ENCODE measurements at regions not wholly inside any gene's neighbourhood (a gene's known extent, or its start where the extent isn't known, plus 50 kb on each side); places are given as distances from the start of the nearest gene placed in this dataset.

DNA sequence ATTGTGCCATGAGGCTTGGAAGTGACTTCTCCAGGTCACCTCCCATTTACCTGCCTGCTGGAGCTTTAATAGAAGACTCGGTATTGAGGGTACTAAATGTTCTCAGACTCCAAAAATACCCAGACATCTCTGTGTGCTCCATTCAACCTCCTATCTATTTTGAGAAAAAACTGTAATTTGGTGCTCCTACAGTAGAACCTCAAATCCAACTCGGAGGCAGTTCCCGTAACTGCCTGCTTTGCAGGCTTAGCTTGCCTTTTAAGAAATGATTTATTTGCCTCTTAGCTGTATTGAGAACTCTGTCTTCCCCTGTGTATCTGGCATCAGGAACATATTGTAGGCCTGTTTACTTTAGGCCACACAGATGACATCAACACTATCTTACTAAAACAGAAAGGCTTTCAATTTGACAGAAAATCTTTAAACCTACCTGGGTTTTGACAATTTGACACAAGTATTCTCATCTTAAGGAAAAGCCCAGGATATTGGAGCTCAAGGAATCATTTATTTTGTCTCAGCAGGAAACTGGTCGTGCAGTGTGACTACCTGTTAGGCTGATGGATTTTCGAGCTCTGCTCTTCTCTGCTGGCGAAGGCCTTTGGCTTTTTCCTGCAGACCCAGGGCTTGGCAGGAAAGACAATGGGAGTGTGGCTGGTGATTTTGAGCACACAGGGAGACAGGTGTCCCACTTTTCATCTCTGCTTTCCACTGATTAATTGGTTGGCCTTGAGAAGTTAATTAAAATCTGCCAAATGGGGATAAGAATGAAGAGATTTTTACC, 314.8 kb downstream of the SNAPC1 start:
- no peaks in the 10 kb centered on the region for H3K36me3 ChIP-seq (ENCODE audit: low read depth, missing control alignments)
- no peaks in the 10 kb centered on the region for H3K4me1 ChIP-seq
- no peak for DNase-seq
- intact Hi-C loops (cut with DNase I; ENCODE audit: low total_unique reads), result no loop called here
- no peak overlapping the region for H3K4me3 ChIP-seq
- H3K27me3 ChIP-seq, result no peaks in the 10 kb centered on the region
- WGBS, 2 donors, result 71 to 76% methylated on average over 6 of the region's 6 CpGs
- H3K9me3 ChIP-seq, result no peaks in the 10 kb centered on the region
- TF ChIP-seq, protein P1, sequence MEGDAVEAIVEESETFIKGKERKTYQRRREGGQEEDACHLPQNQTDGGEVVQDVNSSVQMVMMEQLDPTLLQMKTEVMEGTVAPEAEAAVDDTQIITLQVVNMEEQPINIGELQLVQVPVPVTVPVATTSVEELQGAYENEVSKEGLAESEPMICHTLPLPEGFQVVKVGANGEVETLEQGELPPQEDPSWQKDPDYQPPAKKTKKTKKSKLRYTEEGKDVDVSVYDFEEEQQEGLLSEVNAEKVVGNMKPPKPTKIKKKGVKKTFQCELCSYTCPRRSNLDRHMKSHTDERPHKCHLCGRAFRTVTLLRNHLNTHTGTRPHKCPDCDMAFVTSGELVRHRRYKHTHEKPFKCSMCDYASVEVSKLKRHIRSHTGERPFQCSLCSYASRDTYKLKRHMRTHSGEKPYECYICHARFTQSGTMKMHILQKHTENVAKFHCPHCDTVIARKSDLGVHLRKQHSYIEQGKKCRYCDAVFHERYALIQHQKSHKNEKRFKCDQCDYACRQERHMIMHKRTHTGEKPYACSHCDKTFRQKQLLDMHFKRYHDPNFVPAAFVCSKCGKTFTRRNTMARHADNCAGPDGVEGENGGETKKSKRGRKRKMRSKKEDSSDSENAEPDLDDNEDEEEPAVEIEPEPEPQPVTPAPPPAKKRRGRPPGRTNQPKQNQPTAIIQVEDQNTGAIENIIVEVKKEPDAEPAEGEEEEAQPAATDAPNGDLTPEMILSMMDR (IDR thresholded peaks at IDR 0.05), result no peak
- TF ChIP-seq POLR2A (IDR thresholded peaks at IDR 0.05), result no peak
- no peak overlapping the region for H3K27ac ChIP-seq

DNA sequence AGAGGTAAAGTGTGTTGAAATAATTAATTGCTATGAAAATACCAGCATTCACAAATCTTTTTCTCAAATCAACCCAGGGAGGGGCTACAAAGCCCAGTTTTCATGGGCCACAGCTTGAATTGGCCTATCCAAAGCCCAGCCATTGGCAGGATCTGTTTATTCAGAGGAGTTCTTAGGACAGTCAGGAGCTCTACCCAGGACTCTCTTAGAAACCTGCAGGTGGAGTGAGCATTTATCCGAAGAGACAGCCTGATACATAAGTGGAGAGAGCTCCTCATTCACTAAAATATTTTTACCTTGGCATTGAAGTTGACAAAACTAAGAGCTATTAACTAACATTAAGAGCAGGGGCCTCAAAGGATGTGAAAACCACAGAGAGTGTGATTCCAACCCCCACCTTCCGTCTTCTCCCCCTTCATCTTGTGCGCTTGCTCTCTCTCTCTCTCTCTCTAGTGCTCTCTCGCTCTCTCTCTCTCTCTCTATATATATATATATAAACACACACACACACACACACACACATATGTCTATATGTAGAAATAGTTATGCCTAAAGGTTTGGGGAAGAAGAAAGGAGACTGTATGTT, 315.5 kb downstream of the SNAPC1 start:
- Histone ChIP-seq H3K9me3 (no peaks in the 10 kb centered on the region), H3K4me1 (no peaks in the 10 kb centered on the region), H3K4me3 (no peak overlapping the region), H3K27me3 (no peaks in the 10 kb centered on the region), H3K27ac (no peak overlapping the region), H3K36me3 (ENCODE audit: low read depth, missing control alignments) (no peaks in the 10 kb centered on the region)
- DNase-seq, result no peak
- TF ChIP-seq, protein P1 (IDR thresholded peaks at IDR 0.05), result no peak
- no peak for TF ChIP-seq POLR2A (IDR thresholded peaks at IDR 0.05)
- intact Hi-C loops (cut with DNase I; ENCODE audit: low total_unique reads), result no loop called here
- 85 to 90% methylated on average over 4 of the region's 4 CpGs for WGBS, 2 donors

DNA sequence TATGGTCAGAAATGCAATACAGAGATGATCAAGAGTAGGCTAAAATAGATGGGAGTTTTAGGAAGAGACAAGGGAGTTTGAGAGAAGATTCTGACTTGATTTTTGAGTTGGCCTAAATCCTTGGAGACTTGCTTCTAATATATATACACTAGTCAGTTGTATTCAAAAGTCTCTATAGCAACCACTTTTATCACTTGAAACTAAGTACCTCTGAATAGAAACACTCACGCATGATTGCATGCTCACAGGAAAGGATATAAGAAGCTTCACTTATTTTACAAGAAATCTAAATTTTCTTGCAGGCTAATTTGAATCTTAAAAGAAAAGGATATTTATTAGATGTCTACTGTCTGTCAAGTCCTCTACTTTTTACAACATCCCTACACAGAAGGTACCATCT, 316.8 kb downstream of the SNAPC1 start:
- Histone ChIP-seq H3K27ac (no peak overlapping the region), H3K4me3 (no peak overlapping the region), H3K27me3 (no peaks in the 10 kb centered on the region), H3K9me3 (no peaks in the 10 kb centered on the region), H3K36me3 (ENCODE audit: low read depth, missing control alignments) (no peaks in the 10 kb centered on the region), H3K4me1 (no peaks in the 10 kb centered on the region)
- intact Hi-C loops (cut with DNase I; ENCODE audit: low total_unique reads), result no loop called here
- 89 to 93% methylated on average over 1 of the region's 1 CpG for WGBS, 2 donors
- TF ChIP-seq, protein P1 (IDR thresholded peaks at IDR 0.05), result no peak
- TF ChIP-seq POLR2A (IDR thresholded peaks at IDR 0.05), result no peak
- no peak for DNase-seq

DNA sequence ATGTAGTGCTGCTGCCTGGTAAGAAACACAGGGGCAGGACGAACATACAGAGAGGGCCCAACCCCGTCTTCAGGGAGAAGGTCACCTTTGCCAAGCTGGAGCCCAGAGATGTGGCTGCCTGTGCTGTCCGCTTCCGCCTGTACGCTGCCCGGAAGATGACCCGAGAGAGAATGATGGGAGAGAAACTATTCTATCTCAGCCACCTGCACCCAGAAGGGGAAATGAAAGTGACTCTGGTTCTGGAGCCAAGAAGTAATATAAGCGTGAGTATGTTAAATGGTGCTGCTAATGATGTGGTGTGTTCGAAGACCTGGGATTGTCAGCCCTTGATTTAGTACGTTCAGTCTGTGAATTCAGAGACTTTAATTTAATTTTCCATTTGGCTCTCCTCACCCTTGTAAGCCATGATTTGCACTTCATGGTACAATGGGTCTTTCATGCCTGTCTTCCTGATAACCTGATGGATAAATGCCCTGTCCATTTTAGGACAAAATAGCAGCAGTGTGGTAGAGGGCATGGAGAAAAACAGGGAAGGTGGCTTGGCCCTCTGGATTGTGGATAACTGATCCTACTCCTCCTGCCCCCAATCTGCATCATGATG, 318.9 kb downstream of the SNAPC1 start:
- Histone ChIP-seq H3K4me3 (no peak overlapping the region), H3K36me3 (ENCODE audit: low read depth, missing control alignments) (no peaks in the 10 kb centered on the region), H3K9me3 (no peaks in the 10 kb centered on the region), H3K27ac (no peak overlapping the region), H3K27me3 (no peaks in the 10 kb centered on the region), H3K4me1 (no peaks in the 10 kb centered on the region)
- DNase-seq, result no peak
- no peak for TF ChIP-seq POLR2A (IDR thresholded peaks at IDR 0.05)
- TF ChIP-seq, protein P1 (IDR thresholded peaks at IDR 0.05), result no peak
- intact Hi-C loops (cut with DNase I; ENCODE audit: low total_unique reads), result no loop called here
- WGBS, 2 donors, result 79 to 89% methylated on average over 6 to 10 of the region's 10 CpGs

Measured in testis (tissue), 2 donors.